Psoas muscle (tissue), 7 donors: ENCODE measurements at regions not wholly inside any gene's neighbourhood (a gene's known extent, or its start where the extent isn't known, plus 50 kb on each side); places are given as distances from the start of the nearest gene placed in this dataset.

Source experiments
- ATAC-seq, 4 donors: fragments of 200-7000 bp; cut with Tn5 transposase; one replicate each; pipeline ENCODE4 v1.9.1; 2020; ENCODE audit warnings: moderate library complexity in 3 of 4, mild to moderate bottlenecking in 2 of 4
- DNase-seq, 2 donors: peaks; one replicate each; pipeline ENCODE4 v3.0.0-alpha.2; 2020
- H3K27ac ChIP-seq: fragments of 200-600 bp; one replicate; pipeline ENCODE4 v1.8.0; 2022
- H3K27me3 ChIP-seq, 3 donors: fragments of 200-600 bp in 1 of 3; one replicate each; pipeline versions ENCODE4 v1.6.1 to v1.8.0; 2013 to 2022; ENCODE audit warnings: low read length in 2 of 3, mild to moderate bottlenecking in 2 of 3, moderate library complexity in 1 of 3; ENCODE audit not compliant: insufficient read depth in 3 of 3
- H3K36me3 ChIP-seq, 2 donors: fragments of 200-600 bp in 1 of 2; one replicate each; pipeline versions ENCODE4 v1.6.1 to v1.8.0; 2013 to 2022; ENCODE audit warnings: low read depth in 1 of 2, mild to moderate bottlenecking in 1 of 2, moderate library complexity in 1 of 2; ENCODE audit not compliant: insufficient read depth in 1 of 2
- H3K4me1 ChIP-seq: fragments of 200-600 bp; one replicate; pipeline ENCODE4 v1.8.0; 2022
- H3K4me3 ChIP-seq: fragments of 200-600 bp; one replicate; pipeline ENCODE4 v1.8.0; 2022; ENCODE audit warnings: mild to moderate bottlenecking
- H3K9me3 ChIP-seq: fragments of 200-600 bp; one replicate; pipeline ENCODE4 v1.8.0; 2022
- WGBS, 3 donors: extraction: QIAGEN DNeasy Blood & Tissue Kit; methylation state at CpG; one replicate each; pipeline versions ENCODE4 v1.1.6 to v1.1.7; 2013; 5-methylcytosine and 5-hydroxymethylcytosine counted together
- intact Hi-C, 2 donors: fragments of 100-400 bp; cut with DNase I; formaldehyde crosslinking; loops; one replicate each; pipeline versions ENCODE4 v1.11.0 to v1.14.2; 2022
- TF ChIP-seq, protein P1 (sequence below): fragments of 200-600 bp; IDR thresholded peaks from one replicate; pipeline ENCODE4 v1.8.0; 2022; ENCODE audit warnings: antibody characterized with exemption
- donor health status: healthy with polysubstance abuse.
- donor health status: DM: no; HTN: no; CAD: no; lungs with moderate emphysema.
- donor health status: Bipolar disorder and iron deficiency.
- donor health status: healthy.
- donor health status: DM: yes; HTN: yes; CAD: no.
- donor health status: DM: no; HTN: no; CAD: no.
- donor health status: DM: yes; HTN: yes; CAD: no.

DNA sequence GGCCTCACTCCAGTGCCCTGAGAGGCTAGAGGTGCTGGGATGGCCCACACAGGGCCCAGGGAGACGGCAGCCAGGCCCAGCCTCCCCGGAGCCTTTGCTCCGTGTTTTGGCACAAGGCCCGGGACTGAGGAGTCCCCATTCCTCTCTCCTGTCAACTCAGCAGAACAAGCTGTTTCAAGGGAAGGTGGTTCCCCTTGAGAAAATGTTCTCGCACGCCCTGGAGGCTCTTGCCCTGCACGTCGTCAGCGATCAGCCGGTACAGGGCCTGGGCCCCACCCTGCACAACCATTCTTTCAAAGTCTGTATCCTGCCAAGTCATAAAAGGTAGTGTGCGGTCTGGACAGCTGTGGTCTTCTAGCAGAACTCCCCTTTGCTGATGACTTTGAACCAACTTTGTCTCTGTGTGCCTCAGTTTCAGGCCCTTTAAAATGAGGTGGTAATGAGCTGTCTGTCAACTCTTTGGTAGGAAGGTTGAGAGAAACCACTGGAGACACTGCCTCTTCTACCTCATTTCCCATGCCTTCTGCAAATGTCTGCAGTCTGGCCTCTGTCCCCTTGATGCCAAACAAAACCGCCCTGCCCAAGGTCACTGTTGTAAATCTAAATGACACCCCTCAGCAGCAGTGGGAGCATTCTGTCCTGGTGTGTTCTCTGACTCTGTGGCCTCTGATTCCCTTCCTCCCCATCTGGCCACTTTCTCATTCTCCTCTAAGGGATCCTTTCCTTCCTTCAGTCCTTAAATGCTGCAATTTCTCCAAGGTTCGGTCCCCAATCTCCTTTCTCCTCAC lies 138.6 kb upstream of the JUN start:
- H3K4me1 ChIP-seq, result peaks cover 8% of the 10 kb centered on the region
- TF ChIP-seq, protein P1, sequence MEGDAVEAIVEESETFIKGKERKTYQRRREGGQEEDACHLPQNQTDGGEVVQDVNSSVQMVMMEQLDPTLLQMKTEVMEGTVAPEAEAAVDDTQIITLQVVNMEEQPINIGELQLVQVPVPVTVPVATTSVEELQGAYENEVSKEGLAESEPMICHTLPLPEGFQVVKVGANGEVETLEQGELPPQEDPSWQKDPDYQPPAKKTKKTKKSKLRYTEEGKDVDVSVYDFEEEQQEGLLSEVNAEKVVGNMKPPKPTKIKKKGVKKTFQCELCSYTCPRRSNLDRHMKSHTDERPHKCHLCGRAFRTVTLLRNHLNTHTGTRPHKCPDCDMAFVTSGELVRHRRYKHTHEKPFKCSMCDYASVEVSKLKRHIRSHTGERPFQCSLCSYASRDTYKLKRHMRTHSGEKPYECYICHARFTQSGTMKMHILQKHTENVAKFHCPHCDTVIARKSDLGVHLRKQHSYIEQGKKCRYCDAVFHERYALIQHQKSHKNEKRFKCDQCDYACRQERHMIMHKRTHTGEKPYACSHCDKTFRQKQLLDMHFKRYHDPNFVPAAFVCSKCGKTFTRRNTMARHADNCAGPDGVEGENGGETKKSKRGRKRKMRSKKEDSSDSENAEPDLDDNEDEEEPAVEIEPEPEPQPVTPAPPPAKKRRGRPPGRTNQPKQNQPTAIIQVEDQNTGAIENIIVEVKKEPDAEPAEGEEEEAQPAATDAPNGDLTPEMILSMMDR, result no peak
- peak overlapping the region; percentile 19 for H3K27ac ChIP-seq
- WGBS, 3 donors, result 15 to 22% (median 18%) methylated on average over 13 of the region's 13 CpGs
- DNase-seq, result peak; percentile 37 to 77
- H3K27me3 ChIP-seq, result no peaks in the 10 kb centered on the region
- H3K36me3 ChIP-seq, result no peaks in the 10 kb centered on the region
- no peak overlapping the region for H3K4me3 ChIP-seq
- ATAC-seq, result peak; percentile 51 to 94 (median 78)
- intact Hi-C loops, result no loop called here
- no peaks in the 10 kb centered on the region for H3K9me3 ChIP-seq

DNA sequence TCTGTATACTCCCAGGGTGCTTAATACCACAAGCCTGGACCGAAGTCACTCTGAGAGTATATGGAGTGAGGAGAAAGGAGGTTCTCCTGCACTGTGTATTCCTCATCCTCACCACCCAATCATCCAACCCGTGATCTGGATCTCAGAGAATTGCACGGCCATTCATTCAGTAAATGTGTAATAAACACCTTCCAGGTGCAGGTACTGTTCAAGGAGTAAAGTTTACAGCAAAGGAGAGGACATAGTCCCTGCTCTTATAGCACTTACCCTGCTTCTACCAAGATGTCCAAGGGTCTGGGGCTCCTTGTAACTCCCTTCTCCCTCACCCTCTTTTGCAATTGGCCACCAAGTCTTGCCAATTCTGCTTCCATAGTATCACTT lies 139.2 kb upstream of the JUN start:
- no peaks in the 10 kb centered on the region for H3K9me3 ChIP-seq
- intact Hi-C loops, result no loop called here
- no peak overlapping the region for H3K4me3 ChIP-seq
- DNase-seq (no peak), ATAC-seq (peak in 1 of 4 donors; percentile 30)
- TF ChIP-seq, protein P1, result no peak
- H3K27me3 ChIP-seq, result no peaks in the 10 kb centered on the region
- WGBS, 3 donors, result 91 to 94% (median 94%) methylated on average over 3 of the region's 3 CpGs
- H3K4me1 ChIP-seq, result peaks cover 8% of the 10 kb centered on the region
- no peaks in the 10 kb centered on the region for H3K36me3 ChIP-seq
- H3K27ac ChIP-seq, result no peak overlapping the region

DNA sequence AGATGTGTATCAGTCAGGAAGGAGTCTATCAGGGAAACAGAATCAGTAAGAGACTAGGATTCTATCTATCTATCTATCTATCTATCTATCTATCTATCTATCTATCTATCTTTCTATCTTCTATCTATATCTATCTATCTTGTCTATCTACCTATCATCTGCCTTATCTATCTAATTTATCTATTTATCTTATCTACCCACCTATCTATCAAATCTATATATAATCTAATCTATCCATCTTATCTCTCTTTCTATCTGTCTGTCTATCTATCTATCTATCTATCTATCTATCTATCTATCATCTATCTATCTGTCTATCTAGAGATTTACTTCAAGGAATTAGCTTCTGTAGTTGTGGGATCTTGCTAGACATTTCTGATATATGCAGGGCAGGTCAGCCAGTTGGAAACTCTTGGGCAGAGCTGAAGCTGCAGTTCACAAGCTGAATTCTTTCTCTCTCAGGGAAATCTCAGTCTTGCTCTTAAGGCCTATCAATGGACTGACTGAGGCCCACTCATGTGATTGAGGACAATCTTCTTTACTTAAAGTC lies 140.2 kb upstream of the JUN start:
- TF ChIP-seq, protein P1, result no peak
- DNase-seq, result no peak
- intact Hi-C loops, result no loop called here
- H3K27me3 ChIP-seq, result no peaks in the 10 kb centered on the region
- no peaks in the 10 kb centered on the region for H3K36me3 ChIP-seq
- H3K27ac ChIP-seq, result no peak overlapping the region
- H3K9me3 ChIP-seq, result no peaks in the 10 kb centered on the region
- ATAC-seq, result no peak
- no peak overlapping the region for H3K4me3 ChIP-seq
- peaks cover 8% of the 10 kb centered on the region for H3K4me1 ChIP-seq

DNA sequence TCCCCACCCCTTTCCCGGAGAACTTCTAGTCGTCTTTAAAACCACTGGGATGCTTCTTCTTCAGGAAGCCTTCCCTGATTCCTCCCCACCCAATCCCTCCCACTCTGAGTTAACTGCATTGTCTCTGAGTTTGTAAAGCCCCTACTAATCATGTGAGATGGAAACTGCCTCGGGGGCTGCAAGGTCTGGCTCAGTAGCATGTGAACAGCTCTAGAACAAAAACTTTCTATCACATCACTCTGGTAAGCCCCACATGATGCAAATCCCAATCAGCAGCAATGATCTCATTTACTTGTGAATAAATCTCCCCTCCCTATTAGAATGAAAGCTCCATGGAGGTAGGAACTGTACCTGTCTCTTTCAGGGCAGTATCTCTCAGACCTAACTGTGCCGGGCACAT lies 141.0 kb upstream of the JUN start:
- no peak overlapping the region for H3K4me3 ChIP-seq

More for the DNA sequence above, 141.0 kb upstream of the JUN start:
- no peak overlapping the region for H3K27ac ChIP-seq
- no peaks in the 10 kb centered on the region for H3K27me3 ChIP-seq
- DNase-seq (no peak), ATAC-seq (no peak)
- WGBS, 3 donors, result 92 to 95% (median 93%) methylated on average over 4 of the region's 4 CpGs
- intact Hi-C loops, result no loop called here
- no peaks in the 10 kb centered on the region for H3K36me3 ChIP-seq
- TF ChIP-seq, protein P1, result no peak
- H3K4me1 ChIP-seq, result peaks cover 8% of the 10 kb centered on the region
- H3K9me3 ChIP-seq, result no peaks in the 10 kb centered on the region
